ENCODE measurements at regions not wholly inside any gene's neighbourhood (a gene's known extent, or its start where the extent isn't known, plus 50 kb on each side); places are given as distances from the start of the nearest gene placed in this dataset.

- TF ChIP-seq CTCF (IDR thresholded peaks at IDR 0.05), result no peak
Measured at GRCh38 chr6:56890683-56891429, 64.1 kb upstream of the BEND6 start.

GRCh38 chr6:56890066-56890465 is 64.8 kb upstream of the BEND6 start:
- TF ChIP-seq CTCF (IDR thresholded peaks at IDR 0.05), result no peak

DNA sequence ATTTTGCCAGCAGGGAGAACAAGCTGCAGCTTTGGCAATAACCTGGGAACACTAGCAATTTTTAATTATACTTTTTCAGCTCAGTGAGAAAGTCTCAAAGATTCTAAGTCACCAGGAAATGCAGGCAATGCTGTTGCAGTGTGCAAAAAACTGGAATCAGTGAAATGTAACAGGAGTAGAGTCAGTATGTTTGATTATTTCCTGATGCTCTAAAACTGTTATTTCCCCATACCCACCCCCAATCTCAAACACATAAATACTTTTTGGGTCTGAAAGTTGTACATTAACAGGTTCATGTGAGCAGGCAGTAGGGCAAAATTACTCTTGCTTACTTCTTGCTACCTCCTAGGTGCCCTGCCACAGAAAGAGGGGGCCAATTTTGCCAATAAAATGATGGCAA is 65.4 kb upstream of the BEND6 start:
- no peak for TF ChIP-seq CTCF (IDR thresholded peaks at IDR 0.05)

- no peak for TF ChIP-seq CTCF (IDR thresholded peaks at IDR 0.05)
Measured at GRCh38 chr6:56888687-56889086, 66.2 kb upstream of the BEND6 start.

- no peak for TF ChIP-seq CTCF (IDR thresholded peaks at IDR 0.05)
Measured at GRCh38 chr6:56887086-56887485, 67.8 kb upstream of the BEND6 start.

- TF ChIP-seq CTCF (IDR thresholded peaks at IDR 0.05), result no peak
Measured at GRCh38 chr6:56877922-56878321, 77.0 kb upstream of the BEND6 start.

DNA sequence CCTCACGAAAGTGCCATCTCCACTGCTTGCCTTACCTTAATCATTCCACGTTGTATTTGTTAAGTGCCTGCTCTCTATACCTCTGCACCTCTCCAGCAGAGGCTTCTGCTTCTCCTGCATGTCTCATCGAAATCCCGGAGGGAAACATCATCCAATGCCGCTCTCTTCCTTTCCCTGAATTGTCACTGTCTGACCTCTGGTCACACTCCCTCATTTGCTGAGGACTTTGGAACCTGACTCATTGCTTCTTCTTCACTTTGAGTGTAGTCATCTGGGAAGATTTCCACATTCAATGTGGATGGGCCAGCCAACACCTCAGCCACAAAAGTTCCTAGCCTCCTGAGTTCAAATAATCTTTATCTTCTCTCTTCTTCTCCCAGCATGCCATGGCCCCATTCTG is 78.9 kb upstream of the BEND6 start:
- no peak for TF ChIP-seq CTCF (IDR thresholded peaks at IDR 0.05)

DNA sequence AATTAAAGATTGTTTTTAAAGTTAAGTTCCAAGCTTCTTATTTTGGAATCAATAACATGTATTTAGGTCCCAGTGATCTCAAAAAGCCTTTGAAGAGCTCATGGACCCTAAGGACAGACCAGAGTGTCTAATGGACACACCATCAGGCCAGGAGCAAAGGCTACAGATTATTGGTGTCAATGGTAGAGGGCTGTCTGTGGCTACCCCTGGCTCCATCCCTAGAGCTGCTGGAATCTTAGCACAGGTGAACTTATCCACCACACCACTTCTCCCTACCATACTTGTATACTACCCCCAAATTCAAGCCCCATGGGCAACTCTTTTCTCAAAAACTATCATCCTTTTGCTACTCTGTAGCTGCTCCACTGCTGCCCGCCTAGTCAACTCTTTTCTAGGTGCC is 79.4 kb upstream of the BEND6 start:
- TF ChIP-seq CTCF (IDR thresholded peaks at IDR 0.05), result no peak
